Panc1 (cell line): ENCODE measurements at regions not wholly inside any gene's neighbourhood (a gene's known extent, or its start where the extent isn't known, plus 50 kb on each side); places are given as distances from the start of the nearest gene placed in this dataset.

Experiments
- CTCF ChIP-seq: fragments of 450-650 bp; IDR thresholded peaks from 2 replicates; pipeline ENCODE4 v1.5.1; 2017; ENCODE audit warnings: mild to moderate bottlenecking
- POLR2AphosphoS5 ChIP-seq: IDR thresholded peaks from 2 replicates; pipeline ENCODE4 v1.6.1; 2012; ENCODE audit warnings: mild to moderate bottlenecking, low read depth, low read length, moderate library complexity
- SIN3A ChIP-seq: IDR thresholded peaks from 2 replicates; pipeline ENCODE4 v1.6.1; 2012; ENCODE audit warnings: low read depth, mild to moderate bottlenecking, low read length, moderate library complexity, borderline replicate concordance; ENCODE audit not compliant: insufficient read depth

GRCh38 chr12:25733541-25733940, 180.5 kb upstream of the LMNTD1 start:
- no peak for TF ChIP-seq CTCF
- no peak for TF ChIP-seq POLR2AphosphoS5
- no peak for TF ChIP-seq SIN3A
